Subcutaneous abdominal adipose tissue (tissue), 5 donors: ENCODE measurements at regions not wholly inside any gene's neighbourhood (a gene's known extent, or its start where the extent isn't known, plus 50 kb on each side); places are given as distances from the start of the nearest gene placed in this dataset.

Experiments
- H3K27ac ChIP-seq: one replicate; pipeline ENCODE4 v1.7.0; 2013; ENCODE audit warnings: low read depth, mild to moderate bottlenecking, inconsistent platforms, low read length, moderate library complexity
- H3K27me3 ChIP-seq, 5 donors: one replicate each; pipeline ENCODE4 v1.7.0; 2013; ENCODE audit warnings: low read length in 5 of 5, inconsistent platforms in 1 of 5; ENCODE audit not compliant: control insufficient read depth in 5 of 5, insufficient read depth in 4 of 5
- H3K36me3 ChIP-seq, 5 donors: one replicate each; pipeline ENCODE4 v1.7.0; 2013; ENCODE audit warnings: low read length in 5 of 5; ENCODE audit not compliant: control insufficient read depth in 5 of 5, insufficient read depth in 5 of 5
- H3K4me1 ChIP-seq, 5 donors: one replicate each; pipeline ENCODE4 v1.7.0; 2013; ENCODE audit warnings: low read length in 5 of 5, mild to moderate bottlenecking in 3 of 5, moderate library complexity in 1 of 5; ENCODE audit not compliant: control insufficient read depth in 5 of 5, insufficient read depth in 5 of 5
- H3K4me3 ChIP-seq, 5 donors: one replicate each; pipeline ENCODE4 v1.7.0; 2013; ENCODE audit warnings: low read length in 5 of 5, low read depth in 1 of 5
- H3K9ac ChIP-seq, 5 donors: one replicate each; pipeline ENCODE4 v1.7.0; 2013; ENCODE audit warnings: low read length in 5 of 5, mild to moderate bottlenecking in 4 of 5, moderate library complexity in 3 of 5
- H3K9me3 ChIP-seq, 5 donors: one replicate each; pipeline ENCODE4 v1.7.0; 2013; ENCODE audit warnings: low read length in 5 of 5; ENCODE audit not compliant: control insufficient read depth in 5 of 5
- donor health status: healthy.
- donor health status: healthy.
- donor health status: healthy.
- donor health status: healthy.
- donor health status: healthy.

DNA sequence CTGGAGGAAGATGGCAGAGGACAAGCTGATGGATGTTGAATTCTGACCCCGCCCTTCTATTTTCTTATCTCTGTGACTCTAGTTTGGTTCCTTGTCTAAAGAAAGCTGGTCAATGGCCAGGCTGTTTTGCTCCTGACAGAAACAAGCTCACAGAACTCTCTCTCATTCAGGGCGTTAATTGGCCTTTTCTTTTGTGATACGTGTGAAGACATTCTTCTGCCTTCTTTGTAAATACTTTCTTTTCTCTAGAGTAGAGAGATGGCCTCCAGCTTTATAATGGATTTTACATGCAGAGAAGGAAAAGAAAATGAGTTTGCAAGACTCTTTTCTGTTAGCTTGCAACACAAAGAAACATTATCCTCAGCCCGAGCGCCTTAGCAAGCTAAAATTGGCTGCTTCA lies 492.2 kb upstream of the CCDC196 start:
- Histone ChIP-seq H3K4me1 (no peaks in the 10 kb centered on the region), H3K9me3 (peaks cover 0 to 9% (median 4%) of the 10 kb centered on the region in 5 donors), H3K27me3 (no peaks in the 10 kb centered on the region), H3K27ac (no peak overlapping the region), H3K4me3 (no peak overlapping the region), H3K36me3 (no peaks in the 10 kb centered on the region), H3K9ac (no peak overlapping the region)

DNA sequence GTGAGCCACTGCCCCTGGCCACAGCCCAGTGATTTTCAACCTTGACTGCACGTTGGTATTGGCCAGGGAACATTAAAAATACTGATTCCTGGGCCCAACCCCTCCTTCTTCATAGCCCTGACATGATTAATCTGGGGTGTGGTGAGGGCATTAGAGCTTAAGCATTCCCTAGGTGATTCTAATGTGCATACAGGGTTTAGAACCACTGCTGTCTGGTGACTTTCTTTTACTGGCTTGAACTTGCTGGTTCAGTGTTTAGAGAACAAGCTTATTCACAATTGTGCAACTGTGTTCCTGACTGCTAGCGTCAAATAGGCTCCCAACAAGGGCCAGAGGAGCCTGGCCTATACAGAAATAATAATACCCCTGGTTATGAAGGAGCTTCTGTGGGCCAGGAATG lies 488.8 kb upstream of the CCDC196 start:
- Histone ChIP-seq H3K9ac (no peak overlapping the region), H3K4me3 (no peak overlapping the region), H3K4me1 (no peaks in the 10 kb centered on the region), H3K9me3 (peaks cover 0 to 26% (median 15%) of the 10 kb centered on the region in 5 donors), H3K27ac (no peak overlapping the region), H3K36me3 (no peaks in the 10 kb centered on the region), H3K27me3 (no peaks in the 10 kb centered on the region)

DNA sequence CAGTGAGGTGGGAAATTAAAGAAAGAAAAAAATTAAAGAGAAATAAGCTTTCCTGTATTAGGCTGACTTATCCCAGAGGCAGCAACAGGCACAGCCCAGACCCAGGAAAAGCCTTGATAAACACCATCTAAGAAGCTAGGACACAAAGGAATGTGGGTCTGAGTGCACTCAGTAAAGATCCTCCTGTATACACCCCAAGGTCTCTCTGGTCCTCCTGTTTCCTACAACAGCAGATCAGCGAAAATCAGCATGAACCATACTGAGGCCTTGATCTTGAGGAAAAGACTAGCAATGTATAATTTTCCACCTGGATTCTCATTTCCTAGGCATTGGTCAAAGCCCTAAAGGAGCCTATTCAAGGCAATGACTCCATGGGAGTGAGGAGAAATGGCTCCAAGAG lies 486.3 kb upstream of the CCDC196 start:
- Histone ChIP-seq H3K27me3 (no peaks in the 10 kb centered on the region), H3K4me1 (no peaks in the 10 kb centered on the region), H3K36me3 (no peaks in the 10 kb centered on the region), H3K4me3 (no peak overlapping the region), H3K9ac (no peak overlapping the region), H3K27ac (no peak overlapping the region), H3K9me3 (peaks cover 0 to 26% (median 15%) of the 10 kb centered on the region in 5 donors)

DNA sequence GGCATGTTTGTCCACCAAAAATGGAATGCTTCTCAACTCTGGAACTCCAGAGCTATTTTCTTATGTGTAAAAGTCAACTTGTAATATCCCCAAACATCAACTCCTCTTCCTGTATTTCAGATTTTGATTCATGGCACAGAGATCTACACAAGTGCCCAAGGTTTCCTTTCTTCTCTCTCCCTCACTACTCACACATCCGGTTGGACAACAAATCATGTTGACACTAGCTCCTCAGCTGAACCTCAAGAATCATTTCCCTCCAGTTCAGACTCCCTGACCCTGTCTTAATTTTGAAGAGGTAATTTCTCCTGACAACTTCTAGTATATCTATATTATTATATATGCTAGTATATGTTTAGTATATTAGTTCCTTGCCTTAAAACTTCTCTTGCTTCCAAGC lies 485.4 kb upstream of the CCDC196 start:
- H3K9ac ChIP-seq: no peak overlapping the region
- H3K4me1 ChIP-seq: no peaks in the 10 kb centered on the region
- no peak overlapping the region for H3K27ac ChIP-seq
- H3K27me3 ChIP-seq: no peaks in the 10 kb centered on the region
- peaks cover 0 to 26% (median 15%) of the 10 kb centered on the region in 5 donors for H3K9me3 ChIP-seq
- no peak overlapping the region for H3K4me3 ChIP-seq
- no peaks in the 10 kb centered on the region for H3K36me3 ChIP-seq

DNA sequence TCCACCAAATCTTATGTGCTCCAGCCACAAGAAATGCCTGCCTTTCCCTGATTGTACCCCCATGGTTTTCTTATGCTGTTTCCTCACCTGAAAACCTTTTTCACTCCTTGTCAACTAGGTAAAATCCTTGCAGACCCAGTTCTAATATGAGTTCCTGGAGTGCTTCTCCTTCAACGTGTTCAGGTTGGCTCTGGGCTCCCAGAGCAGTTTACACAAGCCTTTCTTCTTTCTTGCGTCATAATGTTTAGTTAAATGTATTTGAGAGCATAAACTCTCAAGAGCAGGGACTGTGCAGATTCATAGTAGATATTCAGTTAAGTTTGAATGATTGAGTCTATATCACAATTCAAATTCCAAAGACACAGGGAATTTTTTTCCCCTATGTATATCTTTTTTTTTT lies 484.8 kb upstream of the CCDC196 start:
- Histone ChIP-seq H3K4me3 (no peak overlapping the region), H3K9ac (no peak overlapping the region), H3K4me1 (no peaks in the 10 kb centered on the region), H3K9me3 (peaks cover 0 to 26% (median 15%) of the 10 kb centered on the region in 5 donors), H3K27me3 (no peaks in the 10 kb centered on the region), H3K27ac (no peak overlapping the region), H3K36me3 (no peaks in the 10 kb centered on the region)

DNA sequence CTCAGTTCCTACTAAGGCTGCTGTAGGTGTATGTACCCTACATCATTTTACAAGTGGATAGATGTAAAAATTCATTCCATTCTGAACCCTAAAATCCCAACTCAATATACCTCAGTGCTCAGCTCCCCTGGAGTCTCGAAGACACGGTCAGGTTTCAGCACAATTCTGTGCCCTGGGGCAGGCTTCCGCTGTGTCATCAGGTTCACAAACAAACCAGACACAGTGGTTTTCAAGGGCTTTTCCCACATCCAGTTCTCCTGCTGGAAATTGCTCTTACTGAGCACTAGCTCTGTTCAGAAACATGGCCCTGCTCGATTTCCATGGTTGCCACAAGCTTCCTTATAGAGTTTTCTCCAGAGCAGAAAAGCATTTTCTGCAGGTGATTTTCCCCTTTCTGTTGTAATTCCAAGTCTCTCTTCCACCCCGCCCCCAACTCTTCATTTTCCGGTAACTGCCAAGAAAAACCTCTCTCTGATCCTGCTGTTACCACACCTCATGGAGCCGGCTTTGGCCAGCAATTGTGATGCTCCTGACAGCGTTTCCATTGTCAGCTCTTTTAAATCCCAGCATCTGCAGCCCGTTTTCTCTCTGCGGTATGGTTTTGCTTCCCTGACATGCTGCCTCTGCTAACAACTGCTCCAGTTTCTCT lies 483.0 kb upstream of the CCDC196 start:
- Histone ChIP-seq H3K4me3 (no peak overlapping the region), H3K9me3 (peaks cover 0 to 26% (median 15%) of the 10 kb centered on the region in 5 donors), H3K36me3 (no peaks in the 10 kb centered on the region), H3K27ac (no peak overlapping the region), H3K9ac (no peak overlapping the region), H3K27me3 (no peaks in the 10 kb centered on the region), H3K4me1 (no peaks in the 10 kb centered on the region)

DNA sequence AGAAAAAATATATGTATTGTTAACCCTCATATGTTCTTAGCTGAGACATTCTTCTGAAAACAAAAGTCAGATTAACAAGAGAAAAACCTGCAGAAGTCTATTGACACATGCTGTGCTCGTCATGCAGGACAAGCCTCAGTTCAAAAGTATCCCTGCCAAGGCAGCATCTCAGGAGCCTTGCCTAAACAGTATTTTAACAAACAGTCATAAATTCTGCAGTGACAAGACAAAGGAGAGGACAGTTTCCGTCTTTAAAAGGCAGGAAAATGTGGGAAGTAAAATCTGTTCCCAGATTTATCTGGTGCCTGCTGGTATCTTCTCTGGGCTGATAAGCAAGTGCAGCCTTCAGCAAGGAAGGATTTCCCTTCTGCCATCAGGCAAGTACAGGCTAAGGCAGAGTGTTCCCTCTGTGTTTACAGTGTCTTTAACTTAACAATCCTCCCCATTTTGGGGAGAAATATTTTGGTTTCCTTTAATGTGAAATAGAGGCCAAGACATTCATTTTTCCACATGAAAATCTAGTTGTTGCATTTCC lies 480.2 kb upstream of the CCDC196 start:
- Histone ChIP-seq H3K27me3 (no peaks in the 10 kb centered on the region), H3K4me3 (no peak overlapping the region), H3K9ac (no peak overlapping the region), H3K9me3 (peaks cover 0 to 8% (median 3%) of the 10 kb centered on the region in 5 donors), H3K36me3 (no peaks in the 10 kb centered on the region), H3K27ac (no peak overlapping the region), H3K4me1 (no peaks in the 10 kb centered on the region)

DNA sequence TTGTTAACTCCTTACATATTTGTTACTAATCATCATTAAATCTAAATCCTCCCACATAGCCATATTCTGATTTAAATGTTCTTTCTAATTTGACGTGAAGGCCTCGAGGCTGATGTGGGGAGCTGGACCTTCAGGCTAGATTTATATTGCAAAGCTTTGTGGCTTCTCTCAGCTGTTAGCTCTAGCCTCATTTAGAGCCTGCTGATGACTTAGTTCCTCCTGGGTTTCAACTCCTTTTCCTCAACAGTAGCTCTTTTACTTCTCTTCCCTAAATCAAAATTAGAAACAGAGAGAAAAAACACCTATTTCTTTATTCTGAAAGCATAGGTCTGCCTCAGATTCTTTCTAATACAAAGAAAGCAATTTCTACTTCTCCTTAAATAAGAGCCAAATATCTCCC lies 477.5 kb upstream of the CCDC196 start:
- Histone ChIP-seq H3K9ac (no peak overlapping the region), H3K4me3 (no peak overlapping the region), H3K27ac (no peak overlapping the region), H3K4me1 (no peaks in the 10 kb centered on the region), H3K36me3 (no peaks in the 10 kb centered on the region), H3K27me3 (no peaks in the 10 kb centered on the region), H3K9me3 (peaks cover 0 to 3% (median 0%) of the 10 kb centered on the region in 5 donors)

DNA sequence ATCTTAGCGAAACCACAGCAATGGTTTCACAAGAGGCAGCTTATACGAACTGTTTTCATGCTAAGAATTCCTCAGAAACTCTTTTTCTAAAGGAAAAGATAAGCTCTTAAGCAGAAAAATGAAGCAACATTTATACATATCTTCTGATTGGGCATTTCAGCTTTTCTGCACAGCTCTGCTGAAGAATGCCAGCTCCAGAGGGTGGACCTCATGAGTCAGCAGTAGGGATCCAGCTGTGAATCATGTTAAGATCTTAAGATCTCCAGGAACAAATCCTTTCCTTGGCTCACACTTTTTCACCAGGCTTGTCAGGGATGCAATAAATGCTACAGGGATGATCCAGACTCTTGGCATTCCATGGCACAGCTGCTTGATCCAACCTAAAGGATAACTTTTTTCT lies 477.1 kb upstream of the CCDC196 start:
- Histone ChIP-seq H3K4me1 (no peaks in the 10 kb centered on the region), H3K27me3 (no peaks in the 10 kb centered on the region), H3K27ac (no peak overlapping the region), H3K9ac (no peak overlapping the region), H3K4me3 (no peak overlapping the region), H3K9me3 (peaks cover 0 to 2% (median 0%) of the 10 kb centered on the region in 5 donors), H3K36me3 (no peaks in the 10 kb centered on the region)

DNA sequence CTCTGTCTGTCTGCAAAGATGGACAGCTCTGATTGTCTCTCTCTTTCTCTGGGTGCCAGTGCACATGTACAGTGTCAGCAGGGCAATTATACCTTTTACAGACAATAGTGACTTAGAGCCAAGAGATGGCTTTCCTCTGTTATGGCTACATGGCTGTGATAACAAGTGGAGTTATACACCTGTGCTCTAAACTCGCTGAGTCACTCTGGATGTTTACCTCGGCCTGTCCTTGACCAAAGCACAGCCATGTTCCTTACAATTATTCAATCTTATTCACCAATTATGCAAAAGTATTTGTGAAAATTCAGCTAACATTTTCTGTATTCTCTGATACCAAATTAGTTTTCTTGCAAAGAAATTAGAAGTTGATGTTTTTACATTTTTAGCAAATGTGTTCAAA lies 475.5 kb upstream of the CCDC196 start:
- H3K9me3 ChIP-seq: peaks cover 0 to 3% (median 0%) of the 10 kb centered on the region in 5 donors
- no peak overlapping the region for H3K9ac ChIP-seq
- H3K4me3 ChIP-seq: no peak overlapping the region
- no peaks in the 10 kb centered on the region for H3K27me3 ChIP-seq
- H3K4me1 ChIP-seq: no peaks in the 10 kb centered on the region
- no peak overlapping the region for H3K27ac ChIP-seq
- H3K36me3 ChIP-seq: no peaks in the 10 kb centered on the region
